Activated CD8-positive, alpha-beta T cell treated with anti-CD3 and anti-CD28 coated beads, Interleukin-2, amount 10 ng/mL, durations not matched to agents 7 days and 5 days (primary cell): ENCODE measurements at regions not wholly inside any gene's neighbourhood (a gene's known extent, or its start where the extent isn't known, plus 50 kb on each side); places are given as distances from the start of the nearest gene placed in this dataset.

ENCODE experiments used
- ATAC-seq: fragments of 150-1000 bp; cut with Tn5 transposase; one replicate; pipeline ENCODE4 v1.10.0; 2021; ENCODE audit warnings: moderate library complexity
- CTCF ChIA-PET: fragments of 350-600 bp; sonication (Branson Sonifier 250); formaldehyde crosslinking; loops from one replicate; lab custom pipeline; 2021; ENCODE audit warnings: antibody characterized with exemption; lab: Charles Lee
- POLR2A ChIA-PET: fragments of 350-600 bp; sonication (Branson Sonifier 250); formaldehyde crosslinking; loops from one replicate; lab custom pipeline; 2021; ENCODE audit warnings: antibody characterized with exemption; lab: Charles Lee
- DNase-seq: peaks from one replicate; pipeline ENCODE4 v3.0.0-alpha.2; 2020
- H3K27ac Mint-ChIP-seq: one replicate; pipeline ENCODE4 v1.8.0; 2021; ENCODE audit warnings: mild to moderate bottlenecking, mixed read lengths
- H3K27me3 Mint-ChIP-seq: one replicate; pipeline ENCODE4 v1.8.0; 2021; ENCODE audit warnings: low read depth, mixed read lengths
- H3K36me3 Mint-ChIP-seq: one replicate; pipeline ENCODE4 v1.8.0; 2021; ENCODE audit warnings: low read depth, mixed read lengths
- H3K4me1 Mint-ChIP-seq: one replicate; pipeline ENCODE4 v1.8.0; 2021; ENCODE audit warnings: low read depth, mixed read lengths
- H3K4me3 Mint-ChIP-seq: one replicate; pipeline ENCODE4 v1.8.0; 2021; ENCODE audit warnings: mild to moderate bottlenecking, mixed read lengths
- H3K9me3 Mint-ChIP-seq: one replicate; pipeline ENCODE4 v1.8.0; 2022; ENCODE audit warnings: mixed read lengths; ENCODE audit not compliant: insufficient read depth

- H3K4me3 Mint-ChIP-seq = no peak overlapping the region
- H3K27ac Mint-ChIP-seq = no peak overlapping the region
- DNase-seq (no peak), ATAC-seq (no peak)
- H3K9me3 Mint-ChIP-seq = no peaks in the 10 kb centered on the region
- CTCF ChIA-PET = no interaction called here
- POLR2A ChIA-PET = no interaction called here
- no peaks in the 10 kb centered on the region for H3K4me1 Mint-ChIP-seq
- H3K27me3 Mint-ChIP-seq = no peaks in the 10 kb centered on the region
- no peaks in the 10 kb centered on the region for H3K36me3 Mint-ChIP-seq
Measured at GRCh38 chr11:116309446-116309845, 463.3 kb downstream of the BUD13 start.

GRCh38 chr11:116302756-116303155, 470.0 kb downstream of the BUD13 start:
- no peaks in the 10 kb centered on the region for H3K36me3 Mint-ChIP-seq
- no peaks in the 10 kb centered on the region for H3K27me3 Mint-ChIP-seq
- ATAC-seq (no peak), DNase-seq (no peak)
- CTCF ChIA-PET = no interaction called here
- no peak overlapping the region for H3K4me3 Mint-ChIP-seq
- H3K27ac Mint-ChIP-seq = no peak overlapping the region
- POLR2A ChIA-PET = no interaction called here
- no peaks in the 10 kb centered on the region for H3K4me1 Mint-ChIP-seq
- no peaks in the 10 kb centered on the region for H3K9me3 Mint-ChIP-seq

- DNase-seq (no peak), ATAC-seq (no peak)
- H3K4me1 Mint-ChIP-seq = no peaks in the 10 kb centered on the region
- no peaks in the 10 kb centered on the region for H3K36me3 Mint-ChIP-seq
- no peaks in the 10 kb centered on the region for H3K9me3 Mint-ChIP-seq
- H3K27ac Mint-ChIP-seq = no peak overlapping the region
- H3K4me3 Mint-ChIP-seq = no peak overlapping the region
- ChIA-PET POLR2A (no interaction called here), CTCF (no interaction called here)
- no peaks in the 10 kb centered on the region for H3K27me3 Mint-ChIP-seq
Measured at GRCh38 chr11:116301141-116301540, 471.6 kb downstream of the BUD13 start.

- Mint-ChIP-seq H3K4me3 (no peak overlapping the region), H3K4me1 (no peaks in the 10 kb centered on the region), H3K9me3 (no peaks in the 10 kb centered on the region), H3K27ac (no peak overlapping the region), H3K36me3 (no peaks in the 10 kb centered on the region), H3K27me3 (no peaks in the 10 kb centered on the region)
- ATAC-seq (no peak), DNase-seq (no peak)
- POLR2A ChIA-PET = no interaction called here
- CTCF ChIA-PET = no interaction called here
Measured at GRCh38 chr11:116300232-116300631, 472.6 kb downstream of the BUD13 start.

- DNase-seq = no peak
- POLR2A ChIA-PET = no interaction called here
- no peak for ATAC-seq
- Mint-ChIP-seq H3K27me3 (no peaks in the 10 kb centered on the region), H3K4me1 (no peaks in the 10 kb centered on the region), H3K4me3 (no peak overlapping the region), H3K36me3 (no peaks in the 10 kb centered on the region), H3K27ac (no peak overlapping the region), H3K9me3 (no peaks in the 10 kb centered on the region)
- CTCF ChIA-PET = no interaction called here
Measured at GRCh38 chr11:116294630-116295029, 478.2 kb downstream of the BUD13 start.

- Mint-ChIP-seq H3K36me3 (no peaks in the 10 kb centered on the region), H3K9me3 (no peaks in the 10 kb centered on the region), H3K4me3 (no peak overlapping the region), H3K27ac (no peak overlapping the region), H3K4me1 (no peaks in the 10 kb centered on the region), H3K27me3 (no peaks in the 10 kb centered on the region)
- ATAC-seq = no peak
- no peak for DNase-seq
- POLR2A ChIA-PET = no interaction called here
- CTCF ChIA-PET = no interaction called here
Measured at GRCh38 chr11:116287866-116288265, 484.9 kb downstream of the BUD13 start.

- Mint-ChIP-seq H3K27me3 (no peaks in the 10 kb centered on the region), H3K9me3 (no peaks in the 10 kb centered on the region), H3K36me3 (no peaks in the 10 kb centered on the region), H3K27ac (no peak overlapping the region), H3K4me3 (no peak overlapping the region), H3K4me1 (no peaks in the 10 kb centered on the region)
- ATAC-seq = no peak
- DNase-seq = no peak
- ChIA-PET CTCF (no interaction called here), POLR2A (no interaction called here)
Measured at GRCh38 chr11:116285026-116285425, 487.8 kb downstream of the BUD13 start.

GRCh38 chr11:116283300-116283699, 489.5 kb downstream of the BUD13 start:
- Mint-ChIP-seq H3K4me1 (no peaks in the 10 kb centered on the region), H3K9me3 (no peaks in the 10 kb centered on the region), H3K36me3 (no peaks in the 10 kb centered on the region), H3K27ac (no peak overlapping the region), H3K4me3 (no peak overlapping the region), H3K27me3 (no peaks in the 10 kb centered on the region)
- POLR2A ChIA-PET = no interaction called here
- DNase-seq = no peak
- ATAC-seq = no peak
- CTCF ChIA-PET = no interaction called here

GRCh38 chr11:116282481-116282880, 490.3 kb downstream of the BUD13 start:
- Mint-ChIP-seq H3K9me3 (no peaks in the 10 kb centered on the region), H3K4me1 (no peaks in the 10 kb centered on the region), H3K4me3 (no peak overlapping the region), H3K27ac (no peak overlapping the region), H3K27me3 (no peaks in the 10 kb centered on the region), H3K36me3 (no peaks in the 10 kb centered on the region)
- POLR2A ChIA-PET = no interaction called here
- no peak for DNase-seq
- no peak for ATAC-seq
- CTCF ChIA-PET = no interaction called here

- ATAC-seq (no peak), DNase-seq (no peak)
- POLR2A ChIA-PET = no interaction called here
- H3K4me1 Mint-ChIP-seq = no peaks in the 10 kb centered on the region
- CTCF ChIA-PET = no interaction called here
- no peaks in the 10 kb centered on the region for H3K36me3 Mint-ChIP-seq
- H3K27me3 Mint-ChIP-seq = no peaks in the 10 kb centered on the region
- no peak overlapping the region for H3K4me3 Mint-ChIP-seq
- no peak overlapping the region for H3K27ac Mint-ChIP-seq
- H3K9me3 Mint-ChIP-seq = no peaks in the 10 kb centered on the region
Measured at GRCh38 chr11:116281173-116282160, 491.3 kb downstream of the BUD13 start.

GRCh38 chr11:116279511-116279910, 493.3 kb downstream of the BUD13 start:
- ChIA-PET CTCF (no interaction called here), POLR2A (no interaction called here)
- no peaks in the 10 kb centered on the region for H3K36me3 Mint-ChIP-seq
- H3K9me3 Mint-ChIP-seq = no peaks in the 10 kb centered on the region
- no peaks in the 10 kb centered on the region for H3K4me1 Mint-ChIP-seq
- ATAC-seq = no peak
- no peak for DNase-seq
- H3K4me3 Mint-ChIP-seq = no peak overlapping the region
- no peaks in the 10 kb centered on the region for H3K27me3 Mint-ChIP-seq
- no peak overlapping the region for H3K27ac Mint-ChIP-seq

- H3K36me3 Mint-ChIP-seq = no peaks in the 10 kb centered on the region
- no peak overlapping the region for H3K4me3 Mint-ChIP-seq
- no peak for ATAC-seq
- ChIA-PET CTCF (no interaction called here), POLR2A (no interaction called here)
- no peaks in the 10 kb centered on the region for H3K27me3 Mint-ChIP-seq
- no peak overlapping the region for H3K27ac Mint-ChIP-seq
- no peaks in the 10 kb centered on the region for H3K9me3 Mint-ChIP-seq
- no peaks in the 10 kb centered on the region for H3K4me1 Mint-ChIP-seq
- no peak for DNase-seq
Measured at GRCh38 chr11:116278076-116278475, 494.7 kb downstream of the BUD13 start.
